ENCODE measurements at regions not wholly inside any gene's neighbourhood (a gene's known extent, or its start where the extent isn't known, plus 50 kb on each side); places are given as distances from the start of the nearest gene placed in this dataset.

GRCh38 chr5:96088706-96089498, 127.3 kb upstream of the ELL2 start:
- no peak for DNase-seq

- DNase-seq, result no peak
Observed at GRCh38 chr5:96087939-96088338, 126.3 kb upstream of the ELL2 start.

- DNase-seq, result no peak
Observed at GRCh38 chr5:96084874-96085506, 123.3 kb upstream of the ELL2 start.

GRCh38 chr5:96083361-96083881, 121.8 kb upstream of the ELL2 start:
- no peak for DNase-seq

GRCh38 chr5:96081276-96081858, 119.7 kb upstream of the ELL2 start:
- no peak for DNase-seq

GRCh38 chr5:96080557-96080956, 118.9 kb upstream of the ELL2 start:
- DNase-seq, result no peak

- DNase-seq, result no peak
Observed at GRCh38 chr5:96079962-96080361, 118.3 kb upstream of the ELL2 start.

GRCh38 chr5:96079075-96079474, 117.4 kb upstream of the ELL2 start:
- peak; percentile 35 for DNase-seq

- no peak for DNase-seq
Observed at GRCh38 chr5:96076451-96076850, 114.8 kb upstream of the ELL2 start.

GRCh38 chr5:96075579-96076289, 114.1 kb upstream of the ELL2 start:
- DNase-seq, result no peak

- no peak for DNase-seq
Observed at GRCh38 chr5:96074870-96075269, 113.2 kb upstream of the ELL2 start.

- no peak for DNase-seq
Observed at GRCh38 chr5:96074460-96074859, 112.8 kb upstream of the ELL2 start.

GRCh38 chr5:96072791-96073165, 111.1 kb upstream of the ELL2 start:
- no peak for DNase-seq

GRCh38 chr5:96072138-96072790, 110.6 kb upstream of the ELL2 start:
- DNase-seq, result no peak

- DNase-seq, result no peak
Observed at GRCh38 chr5:96070622-96071225, 109.1 kb upstream of the ELL2 start.

GRCh38 chr5:96067894-96068614, 106.4 kb upstream of the ELL2 start:
- no peak for DNase-seq

GRCh38 chr5:96067251-96067650, 105.6 kb upstream of the ELL2 start:
- DNase-seq, result no peak

- no peak for DNase-seq
Observed at GRCh38 chr5:96066386-96066719, 104.7 kb upstream of the ELL2 start.

- DNase-seq, result no peak
Observed at GRCh38 chr5:96065685-96066385, 104.2 kb upstream of the ELL2 start.

GRCh38 chr5:96064877-96065276, 103.2 kb upstream of the ELL2 start:
- DNase-seq, result no peak

GRCh38 chr5:96062836-96063235, 101.2 kb upstream of the ELL2 start:
- no peak for DNase-seq

All from activated naive CD4-positive, alpha-beta T cell treated with Interleukin-2 at 50 U/mL for 16 hours (primary cell).